Breast epithelium (tissue), 4 donors: ENCODE measurements at regions not wholly inside any gene's neighbourhood (a gene's known extent, or its start where the extent isn't known, plus 50 kb on each side); places are given as distances from the start of the nearest gene placed in this dataset.

Experiments used
- DNase-seq, 2 donors: peaks; one replicate each; pipeline ENCODE4 v3.0.0-alpha.2; 2019; ENCODE audit warnings: low spot score in 2 of 2
- H3K27ac ChIP-seq, 2 donors: fragments of 200-600 bp; sonication (generic) in 1 of 2; one replicate each; pipeline ENCODE4 v1.5.1; 2016 to 2019; ENCODE audit warnings: mild to moderate bottlenecking in 1 of 2
- H3K27me3 ChIP-seq, 2 donors: fragments of 200-600 bp; sonication (generic) in 1 of 2; one replicate each; pipeline versions ENCODE4 v1.5.1 to v1.6.0; 2017 to 2019; ENCODE audit warnings: control low read depth in 1 of 2, mild to moderate bottlenecking in 1 of 2
- H3K36me3 ChIP-seq: fragments of 200-600 bp; one replicate; pipeline ENCODE4 v1.5.1; 2019
- H3K4me1 ChIP-seq, 2 donors: fragments of 200-600 bp; sonication (generic); one replicate each; pipeline ENCODE4 v1.5.1; 2016 to 2019; ENCODE audit warnings: control low read depth in 1 of 2
- H3K4me3 ChIP-seq, 3 donors: fragments of 200-600 bp; sonication (generic); 1 replicate in 2 of 3; 2 replicates in 1 of 3; pipeline ENCODE4 v1.5.1; 2016 to 2019; ENCODE audit warnings: mild to moderate bottlenecking in 3 of 3, moderate library complexity in 2 of 3
- H3K9me3 ChIP-seq, 2 donors: fragments of 200-600 bp; sonication (generic) in 1 of 2; one replicate each; pipeline ENCODE4 v1.5.1; 2016 to 2019; ENCODE audit warnings: control low read depth in 1 of 2
- CTCF ChIP-seq, 3 donors: fragments of 450-650 bp; IDR thresholded peaks; one replicate each; pipeline ENCODE4 v1.5.1; 2016 to 2017; ENCODE audit warnings: antibody characterized with exemption in 3 of 3, mild to moderate bottlenecking in 3 of 3, moderate library complexity in 3 of 3
- POLR2A ChIP-seq: fragments of 450-650 bp; IDR thresholded peaks from one replicate; pipeline ENCODE4 v1.6.1; 2016; ENCODE audit warnings: antibody characterized with exemption, mild to moderate bottlenecking, moderate library complexity
- POLR2AphosphoS5 ChIP-seq, 3 donors: sonication (generic); formaldehyde crosslinking; IDR thresholded peaks; one replicate each; pipeline ENCODE4 v1.6.1; 2017; ENCODE audit warnings: antibody characterized with exemption in 3 of 3
- intact Hi-C: fragments of 100-400 bp; cut with DNase I; formaldehyde crosslinking; loops from one replicate; pipeline ENCODE4 v1.15.1; 2023; ENCODE audit warnings: low total_unique reads

GRCh38 chr17:77071925-77072490 is 68.8 kb upstream of the SEC14L1 start:
- Histone ChIP-seq H3K36me3 (no peaks in the 10 kb centered on the region), H3K4me3 (no peak overlapping the region), H3K27me3 (peaks cover 0 to 21% of the 10 kb centered on the region in 2 donors), H3K9me3 (no peaks in the 10 kb centered on the region), H3K27ac (no peak overlapping the region), H3K4me1 (no peaks in the 10 kb centered on the region)
- no peak for DNase-seq
- intact Hi-C loops, result no loop called here
- TF ChIP-seq CTCF (IDR thresholded peaks at IDR 0.05), result no peak
- TF ChIP-seq POLR2A, result no peak
- TF ChIP-seq POLR2AphosphoS5 (IDR thresholded peaks at IDR 0.05), result no peak

DNA sequence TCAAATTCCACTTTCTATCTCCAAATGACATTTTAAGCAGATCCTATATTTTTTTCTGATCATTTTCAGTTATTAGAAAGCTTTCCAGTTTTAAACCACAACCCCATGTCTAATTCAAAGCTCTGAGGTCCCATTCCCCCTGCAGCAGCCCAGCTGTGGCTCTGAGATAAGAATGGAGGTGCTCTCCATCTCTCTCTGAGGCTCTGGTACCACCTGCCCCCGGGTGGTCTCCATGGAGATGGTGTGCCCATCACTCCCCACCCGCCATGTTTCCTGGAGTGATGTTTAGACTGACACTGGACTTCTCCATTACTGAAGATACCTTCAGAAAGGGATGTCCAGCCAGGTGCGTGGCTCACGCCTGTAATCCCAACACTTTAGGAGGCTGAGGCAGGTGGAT is 68.1 kb upstream of the SEC14L1 start:
- intact Hi-C loops, result no loop called here
- no peaks in the 10 kb centered on the region for H3K36me3 ChIP-seq
- no peak for DNase-seq
- no peak overlapping the region for H3K4me3 ChIP-seq
- TF ChIP-seq POLR2AphosphoS5 (IDR thresholded peaks at IDR 0.05), result no peak
- TF ChIP-seq POLR2A, result no peak
- no peak for TF ChIP-seq CTCF (IDR thresholded peaks at IDR 0.05)
- peaks cover 0 to 21% of the 10 kb centered on the region in 2 donors for H3K27me3 ChIP-seq
- H3K4me1 ChIP-seq, result no peaks in the 10 kb centered on the region
- no peaks in the 10 kb centered on the region for H3K9me3 ChIP-seq
- no peak overlapping the region for H3K27ac ChIP-seq

DNA sequence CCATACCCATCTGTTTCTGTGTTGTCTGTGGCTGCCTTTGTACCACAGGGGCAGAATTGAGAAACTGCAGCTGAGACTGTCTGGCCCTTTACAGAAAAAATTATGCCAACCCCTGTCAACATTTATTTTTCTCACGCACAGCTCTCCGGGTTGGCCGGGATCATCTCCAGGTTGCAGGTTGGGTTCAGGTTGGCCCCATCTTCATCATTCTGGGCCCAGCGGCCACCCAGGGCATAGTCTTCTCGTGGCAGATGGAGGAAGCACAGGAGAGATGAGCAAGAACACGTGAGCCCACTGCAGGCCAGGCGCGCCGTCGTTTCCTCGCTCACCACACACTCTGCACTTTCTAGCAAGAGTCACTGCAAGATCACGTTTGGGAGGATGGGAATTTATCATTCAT is 66.1 kb upstream of the SEC14L1 start:
- no peaks in the 10 kb centered on the region for H3K9me3 ChIP-seq
- DNase-seq, result no peak
- TF ChIP-seq CTCF (IDR thresholded peaks at IDR 0.05) (no peak), POLR2AphosphoS5 (IDR thresholded peaks at IDR 0.05) (no peak), POLR2A (no peak)
- intact Hi-C loops, result no loop called here
- no peaks in the 10 kb centered on the region for H3K36me3 ChIP-seq
- H3K27ac ChIP-seq, result no peak overlapping the region
- no peaks in the 10 kb centered on the region for H3K4me1 ChIP-seq
- H3K27me3 ChIP-seq, result peaks cover 0 to 21% of the 10 kb centered on the region in 2 donors
- H3K4me3 ChIP-seq, result no peak overlapping the region

GRCh38 chr17:77076124-77076830 is 64.5 kb upstream of the SEC14L1 start:
- no peak overlapping the region for H3K27ac ChIP-seq

More at GRCh38 chr17:77076124-77076830, 64.5 kb upstream of the SEC14L1 start:
- Histone ChIP-seq H3K9me3 (no peaks in the 10 kb centered on the region), H3K36me3 (no peaks in the 10 kb centered on the region), H3K4me1 (no peaks in the 10 kb centered on the region), H3K27me3 (peaks cover 0 to 21% of the 10 kb centered on the region in 2 donors), H3K4me3 (no peak overlapping the region)
- intact Hi-C loops, result no loop called here
- TF ChIP-seq POLR2AphosphoS5 (IDR thresholded peaks at IDR 0.05) (no peak), POLR2A (no peak), CTCF (IDR thresholded peaks at IDR 0.05) (no peak)
- no peak for DNase-seq
